Liver (tissue), 3 donors: ENCODE measurements at regions not wholly inside any gene's neighbourhood (a gene's known extent, or its start where the extent isn't known, plus 50 kb on each side); places are given as distances from the start of the nearest gene placed in this dataset.
"Not testable (repeated sequence)": the region's sequence is repeated elsewhere in the genome, so short reads cannot be mapped to it uniquely, and the experiment has no call there.

ENCODE experiments used
- ATF3 ChIP-seq: IDR thresholded peaks from 2 replicates; pipeline ENCODE4 v1.6.1; 2016; ENCODE audit warnings: antibody characterized with exemption
- CTCF ChIP-seq: fragments of 150-350 bp; IDR thresholded peaks from 2 replicates; pipeline ENCODE4 v1.5.1; 2017; ENCODE audit warnings: improper control_type of control experiment, low read depth, low read length; ENCODE audit not compliant: missing input control
- FOXA2 ChIP-seq: IDR thresholded peaks from 2 replicates; pipeline ENCODE4 v1.6.1; 2016; ENCODE audit warnings: antibody characterized with exemption
- GABPA ChIP-seq, 2 donors: IDR thresholded peaks in 1 of 2; conservative IDR thresholded peaks in 1 of 2; 2 replicates each; pipeline ENCODE4 v1.6.1; 2016; ENCODE audit warnings: antibody characterized with exemption in 2 of 2, mild to moderate bottlenecking in 1 of 2, moderate library complexity in 1 of 2
- JUND ChIP-seq, 2 donors: IDR thresholded peaks; 2 replicates each; pipeline ENCODE4 v1.6.1; 2016; ENCODE audit warnings: antibody characterized with exemption in 2 of 2
- MAX ChIP-seq: IDR thresholded peaks from 2 replicates; pipeline ENCODE4 v1.6.1; 2016; ENCODE audit warnings: antibody characterized with exemption
- RAD21 ChIP-seq, 2 donors: IDR thresholded peaks; 2 replicates each; pipeline ENCODE4 v1.6.1; 2016; ENCODE audit warnings: antibody characterized with exemption in 2 of 2, mild to moderate bottlenecking in 2 of 2
- REST ChIP-seq: IDR thresholded peaks from 2 replicates; pipeline ENCODE4 v1.6.1; 2016; ENCODE audit warnings: antibody characterized with exemption, mild to moderate bottlenecking
- RXRA ChIP-seq, 2 donors: IDR thresholded peaks; 2 replicates each; pipeline ENCODE4 v1.6.1; 2017 to 2018; ENCODE audit warnings: antibody characterized with exemption in 2 of 2, mild to moderate bottlenecking in 1 of 2
- YY1 ChIP-seq: IDR thresholded peaks from 2 replicates; pipeline ENCODE4 v1.6.1; 2016; ENCODE audit warnings: antibody characterized with exemption, mild to moderate bottlenecking
- donor health status: healthy.
- donor health status: healthy.

- not testable (repeated sequence) for TF ChIP-seq CTCF; ATF3; MAX; REST; GABPA (IDR thresholded peaks at IDR 0.05 in 1 of 2, conservative IDR thresholded peaks at IDR 0.05 in 1 of 2); FOXA2; JUND (IDR thresholded peaks at IDR 0.05)
- peak; percentile 14 to 44 for TF ChIP-seq RAD21 (IDR thresholded peaks at IDR 0.05)
- TF ChIP-seq YY1 = peak; percentile 14
- TF ChIP-seq RXRA (IDR thresholded peaks at IDR 0.05) = peak in 1 of 2 donors; percentile 36
Measured at GRCh38 chr1:234815295-234815815, 205.4 kb upstream of the IRF2BP2 start.
